Mesenchymal stem cell (in vitro differentiated cells and primary cell): ENCODE measurements at regions not wholly inside any gene's neighbourhood (a gene's known extent, or its start where the extent isn't known, plus 50 kb on each side); places are given as distances from the start of the nearest gene placed in this dataset.
A peak's percentile ranks its signal among the peaks of the same experiment; 100 is the strongest.

Experiments used
- DNase-seq: peaks from one replicate; pipeline ENCODE4 v3.0.0-alpha.2; 2013
- H2AFZ ChIP-seq: one replicate; pipeline ENCODE4 v1.6.1; 2013; ENCODE audit warnings: low read depth, mild to moderate bottlenecking, control low read depth, inconsistent platforms, low read length, moderate library complexity
- H2AK5ac ChIP-seq: 2 replicates; pipeline ENCODE4 v1.6.1; 2013; ENCODE audit warnings: low read length, moderate library complexity, mild to moderate bottlenecking, inconsistent platforms; ENCODE audit not compliant: severe bottlenecking
- H2BK120ac ChIP-seq: one replicate; pipeline ENCODE4 v1.6.1; 2013; ENCODE audit warnings: low read depth, mild to moderate bottlenecking, inconsistent platforms, low read length, moderate library complexity
- H2BK12ac ChIP-seq, 2 experiments: one replicate each; pipeline ENCODE4 v1.6.1; 2013; ENCODE audit warnings: inconsistent platforms in 2 of 2, low read length in 2 of 2, mild to moderate bottlenecking in 2 of 2, moderate library complexity in 2 of 2, control low read depth in 1 of 2
- H2BK15ac ChIP-seq: one replicate; pipeline ENCODE4 v1.6.1; 2013; ENCODE audit warnings: mild to moderate bottlenecking, low read depth, inconsistent platforms; ENCODE audit not compliant: poor library complexity, severe bottlenecking
- H2BK5ac ChIP-seq: 2 replicates; pipeline ENCODE4 v1.6.1; 2013; ENCODE audit warnings: low read depth, mild to moderate bottlenecking, low read length, control low read depth, inconsistent platforms; ENCODE audit not compliant: poor library complexity, severe bottlenecking
- H3K14ac ChIP-seq, 2 experiments: one replicate each; pipeline ENCODE4 v1.6.1; 2013; ENCODE audit warnings: inconsistent platforms in 2 of 2, low read length in 2 of 2, control low read depth in 1 of 2, mild to moderate bottlenecking in 1 of 2, moderate library complexity in 1 of 2
- H3K18ac ChIP-seq, 2 experiments: one replicate each; pipeline ENCODE4 v1.6.1; 2013; ENCODE audit warnings: inconsistent platforms in 2 of 2, low read length in 2 of 2, control low read depth in 1 of 2, low read depth in 1 of 2, mild to moderate bottlenecking in 1 of 2
- H3K23ac ChIP-seq, 2 experiments: one replicate each; pipeline ENCODE4 v1.6.1; 2013; ENCODE audit warnings: inconsistent platforms in 2 of 2, low read length in 2 of 2, mild to moderate bottlenecking in 2 of 2, moderate library complexity in 2 of 2, control low read depth in 1 of 2
- H3K27ac ChIP-seq: 2 replicates; pipeline ENCODE4 v1.5.1; 2013; ENCODE audit warnings: mild to moderate bottlenecking, moderate library complexity, low read length, control low read depth, inconsistent platforms; ENCODE audit not compliant: poor library complexity, severe bottlenecking
- H3K27me3 ChIP-seq, 2 experiments: 2 replicates each; pipeline versions ENCODE4 v1.6.1 to v1.7.0; 2013; ENCODE audit warnings: low read length in 2 of 2, mild to moderate bottlenecking in 2 of 2, moderate library complexity in 2 of 2, control low read depth in 1 of 2, inconsistent platforms in 1 of 2; ENCODE audit not compliant: control insufficient read depth in 1 of 2, insufficient read depth in 1 of 2
- H3K36me3 ChIP-seq, 2 experiments: 2 replicates each; pipeline versions ENCODE4 v1.6.1 to v1.7.0; 2013; ENCODE audit warnings: low read length in 2 of 2, control low read depth in 1 of 2, inconsistent platforms in 1 of 2, low read depth in 1 of 2, mild to moderate bottlenecking in 1 of 2; ENCODE audit not compliant: insufficient read depth in 2 of 2, control insufficient read depth in 1 of 2
- H3K4ac ChIP-seq, 2 experiments: one replicate each; pipeline ENCODE4 v1.6.1; 2013; ENCODE audit warnings: inconsistent platforms in 2 of 2, low read length in 2 of 2, mild to moderate bottlenecking in 2 of 2, moderate library complexity in 2 of 2, control low read depth in 1 of 2, low read depth in 1 of 2
- H3K4me1 ChIP-seq: 2 replicates; pipeline ENCODE4 v1.6.1; 2013; ENCODE audit warnings: low read depth, low read length, control low read depth; ENCODE audit not compliant: control insufficient read depth, insufficient read depth
- H3K4me2 ChIP-seq: 2 replicates; pipeline ENCODE4 v1.6.1; 2013; ENCODE audit warnings: low read length, mild to moderate bottlenecking, inconsistent platforms; ENCODE audit not compliant: poor library complexity, severe bottlenecking
- H3K4me3 ChIP-seq, 2 experiments: 2 replicates each; pipeline versions ENCODE4 v1.5.1 to v1.7.0; 2013; ENCODE audit warnings: low read length in 2 of 2, mild to moderate bottlenecking in 2 of 2, control low read depth in 1 of 2, low read depth in 1 of 2; ENCODE audit not compliant: insufficient read depth in 1 of 2
- H3K79me1 ChIP-seq: replicated peaks from 2 replicates; pipeline ENCODE4 v1.6.1; 2013; ENCODE audit warnings: mild to moderate bottlenecking, control low read depth, low read length, inconsistent platforms; ENCODE audit not compliant: poor library complexity, severe bottlenecking
- H3K9ac ChIP-seq: 2 replicates; pipeline ENCODE4 v1.7.0; 2013; ENCODE audit warnings: mild to moderate bottlenecking, low read length, moderate library complexity
- H3K9me3 ChIP-seq: 2 replicates; pipeline ENCODE4 v1.7.0; 2013; ENCODE audit warnings: mild to moderate bottlenecking, low read length; ENCODE audit not compliant: control insufficient read depth
- H4K8ac ChIP-seq: one replicate; pipeline ENCODE4 v1.6.1; 2013; ENCODE audit warnings: inconsistent platforms, mild to moderate bottlenecking, low read length, moderate library complexity
- H4K91ac ChIP-seq: one replicate; pipeline ENCODE4 v1.6.1; 2013; ENCODE audit warnings: mild to moderate bottlenecking, low read length, inconsistent platforms
- WGBS: methylation state at CpG from one replicate; pipeline ENCODE4 v1.1.7; 2013; ENCODE audit warnings: mixed read lengths; 5-methylcytosine and 5-hydroxymethylcytosine counted together

DNA sequence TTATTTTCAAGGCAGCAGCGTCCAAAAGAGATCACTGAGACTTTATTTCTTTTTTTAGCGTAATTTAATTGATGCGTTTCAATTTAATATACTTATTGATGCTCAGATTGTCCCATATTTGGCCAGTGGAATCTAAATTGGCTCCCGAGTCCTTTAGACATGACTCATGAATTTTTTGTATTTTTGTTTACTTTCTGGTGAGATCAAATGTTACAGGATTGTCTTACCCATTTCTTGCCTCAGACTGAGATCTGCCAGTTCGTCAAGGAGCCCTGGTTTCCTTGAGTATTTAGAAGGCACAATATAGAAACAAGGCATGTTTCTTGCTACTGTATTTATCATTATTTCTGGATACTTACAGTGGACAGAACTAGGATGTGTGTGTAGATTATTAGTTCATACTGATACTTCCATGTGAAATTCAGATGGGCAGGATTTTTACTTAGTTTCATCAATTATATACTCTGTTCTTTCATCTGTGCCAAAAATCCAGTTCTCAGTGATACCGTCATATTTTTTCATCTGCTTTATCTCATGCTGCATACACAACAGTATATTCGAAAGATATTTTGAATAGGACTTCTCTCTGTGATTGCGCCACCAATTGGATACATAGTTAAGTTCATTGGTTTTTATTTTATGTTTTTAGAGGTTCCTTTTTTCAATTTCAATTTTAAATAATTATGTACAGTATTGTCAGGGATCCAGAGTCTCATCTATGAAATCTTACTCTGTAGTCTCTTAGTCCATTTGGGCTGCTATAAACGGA lies 436.9 kb upstream of the C2CD4B start:
- H3K27ac ChIP-seq = no peak overlapping the region
- H3K4me2 ChIP-seq = no peak overlapping the region
- H2BK12ac ChIP-seq = no peak overlapping the region
- no peak overlapping the region for H2BK5ac ChIP-seq
- WGBS = 79% methylated on average over 6 of the region's 9 CpGs
- peak overlapping the region; percentile 28 for H3K9ac ChIP-seq
- peaks cover 0 to 6% of the 10 kb centered on the region in 2 experiments for H3K27me3 ChIP-seq
- no peak overlapping the region for H3K14ac ChIP-seq
- H2AFZ ChIP-seq = no peak overlapping the region
- no peak overlapping the region for H3K18ac ChIP-seq
- no peak overlapping the region for H2AK5ac ChIP-seq
- no peak overlapping the region for H2BK15ac ChIP-seq
- peak; percentile 34 for DNase-seq
- H3K4me1 ChIP-seq = peaks cover 4% of the 10 kb centered on the region
- H4K8ac ChIP-seq = no peak overlapping the region
- H2BK120ac ChIP-seq = peak overlapping the region; percentile 15
- H3K9me3 ChIP-seq = no peaks in the 10 kb centered on the region
- no peak overlapping the region for H3K4me3 ChIP-seq
- peaks cover 16% of the 10 kb centered on the region for H3K79me1 ChIP-seq
- H3K36me3 ChIP-seq = no peaks in the 10 kb centered on the region
- no peak overlapping the region for H4K91ac ChIP-seq
- H3K23ac ChIP-seq = no peak overlapping the region
- no peak overlapping the region for H3K4ac ChIP-seq

DNA sequence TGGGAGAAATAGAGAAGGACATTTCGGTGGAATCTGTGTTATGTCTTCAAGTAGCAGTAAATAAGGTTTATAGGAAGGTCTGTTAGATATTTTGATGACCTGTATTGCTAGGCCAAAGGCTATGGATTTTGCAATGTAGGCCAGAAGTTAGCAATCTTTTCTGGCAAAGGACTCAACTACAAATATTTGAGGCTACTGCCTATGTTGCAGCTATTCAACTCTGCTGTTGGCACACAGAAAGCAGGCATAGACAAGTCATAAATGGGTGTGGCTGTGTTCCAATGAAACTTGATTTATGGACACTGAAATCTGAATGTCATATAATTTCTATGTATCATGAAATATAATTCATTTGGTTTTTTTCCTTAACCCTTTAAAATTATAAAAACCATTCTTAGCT lies 438.7 kb upstream of the C2CD4B start:
- peak; percentile 27 for DNase-seq
- 93% methylated on average over 1 of the region's 1 CpG for WGBS
- Histone ChIP-seq H4K91ac (no peak overlapping the region), H3K79me1 (peaks cover 15% of the 10 kb centered on the region), H3K23ac (no peak overlapping the region), H3K27ac (no peak overlapping the region), H3K4me2 (no peak overlapping the region), H2BK15ac (no peak overlapping the region), H2BK120ac (no peak overlapping the region), H3K9me3 (no peaks in the 10 kb centered on the region), H2AFZ (no peak overlapping the region), H3K27me3 (no peaks in the 10 kb centered on the region), H3K4me1 (peaks cover 12% of the 10 kb centered on the region), H2BK12ac (no peak overlapping the region), H3K14ac (no peak overlapping the region), H3K18ac (no peak overlapping the region), H2BK5ac (no peak overlapping the region), H3K36me3 (no peaks in the 10 kb centered on the region), H3K4ac (no peak overlapping the region), H2AK5ac (no peak overlapping the region), H3K9ac (peak overlapping the region; percentile 51), H3K4me3 (peak overlapping the region in 1 of 2 experiments; percentile 20), H4K8ac (no peak overlapping the region)

DNA sequence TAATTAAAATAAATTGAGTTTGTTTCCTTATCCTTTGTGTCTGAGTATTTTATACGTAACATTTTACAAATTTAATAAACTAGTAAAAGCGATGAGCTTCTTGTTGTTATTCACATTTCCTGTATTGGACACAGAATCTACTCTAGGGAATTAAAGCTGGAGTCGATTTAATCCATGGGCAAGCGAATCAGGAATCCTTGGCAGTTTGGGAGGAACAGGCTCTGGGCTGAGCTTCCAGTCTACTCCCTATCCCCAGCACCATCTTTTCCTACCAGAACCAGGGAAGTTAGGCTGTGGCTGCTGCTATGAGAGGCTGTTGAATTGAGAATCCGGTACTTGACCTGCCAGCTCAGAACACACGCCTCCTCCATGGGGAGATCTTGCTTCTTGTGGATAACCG lies 437.3 kb upstream of the TPM1 start:
- Histone ChIP-seq H3K27me3 (no peaks in the 10 kb centered on the region), H3K9ac (peak overlapping the region; percentile 30), H2BK5ac (no peak overlapping the region), H3K4me3 (peak overlapping the region in 1 of 2 experiments; percentile 14), H2AFZ (no peak overlapping the region), H3K27ac (no peak overlapping the region), H2AK5ac (peak overlapping the region; percentile 98), H3K14ac (peak overlapping the region in 1 of 2 experiments; percentile 26), H3K18ac (peak overlapping the region in 1 of 2 experiments; percentile 46), H3K4ac (peak overlapping the region; percentile 24 to 59), H4K8ac (no peak overlapping the region), H3K36me3 (peaks cover 0 to 3% of the 10 kb centered on the region in 2 experiments), H2BK15ac (no peak overlapping the region), H3K4me1 (peaks cover 14% of the 10 kb centered on the region), H3K4me2 (no peak overlapping the region), H3K79me1 (peaks cover 13% of the 10 kb centered on the region), H2BK12ac (peak overlapping the region; percentile 51 to 57), H3K9me3 (no peaks in the 10 kb centered on the region), H3K23ac (no peak overlapping the region), H4K91ac (peak overlapping the region; percentile 47), H2BK120ac (no peak overlapping the region)
- no peak for DNase-seq
- 95% methylated on average over 3 of the region's 7 CpGs for WGBS

DNA sequence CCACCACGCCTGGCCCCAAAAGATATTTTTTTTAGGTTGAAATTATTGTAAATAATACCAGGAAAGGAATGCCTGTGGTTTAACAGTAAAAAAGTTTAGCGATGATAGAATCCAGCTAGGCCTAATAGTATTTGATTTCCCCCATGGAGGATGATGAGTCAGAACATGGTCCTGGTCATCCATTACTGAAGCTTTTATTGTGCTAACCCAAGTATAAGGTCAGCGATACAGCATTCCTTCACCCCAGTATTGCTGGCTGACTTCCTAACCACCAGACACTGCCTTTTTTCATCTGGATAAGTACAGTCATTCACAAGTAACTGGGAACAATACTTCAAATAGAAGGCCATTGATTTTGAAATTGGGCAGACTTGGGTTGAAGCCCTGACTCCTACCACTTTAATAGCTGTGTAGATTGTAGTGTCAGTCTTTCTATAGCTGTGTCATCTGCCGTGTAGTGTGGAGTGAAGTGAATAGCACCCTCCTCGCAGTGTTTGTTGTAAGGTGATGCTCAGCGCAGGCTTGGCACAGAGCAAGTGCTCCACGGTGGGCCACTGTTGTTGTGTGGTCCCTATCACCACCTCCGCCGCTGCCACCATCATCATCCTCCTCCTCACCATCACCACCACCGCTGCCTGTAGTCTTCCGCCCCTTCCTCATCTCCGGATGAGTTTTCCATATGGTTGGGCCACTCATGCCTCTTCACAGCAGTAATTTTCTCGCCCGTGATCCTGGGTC lies 436.0 kb upstream of the TPM1 start:
- Histone ChIP-seq H3K4me2 (no peak overlapping the region), H3K4ac (peak overlapping the region; percentile 9 to 29), H3K36me3 (peaks cover 0 to 3% of the 10 kb centered on the region in 2 experiments), H3K4me3 (peak overlapping the region in 1 of 2 experiments; percentile 26), H3K14ac (peak overlapping the region in 1 of 2 experiments; percentile 19), H3K4me1 (peaks cover 20% of the 10 kb centered on the region), H4K91ac (peak overlapping the region; percentile 65), H2BK5ac (peak overlapping the region; percentile 20), H2BK15ac (peak overlapping the region; percentile 13), H3K23ac (no peak overlapping the region), H2AFZ (no peak overlapping the region), H2BK12ac (peak overlapping the region; percentile 78 to 99), H3K9ac (peak overlapping the region; percentile 30), H2AK5ac (peak overlapping the region; percentile 98), H3K79me1 (peaks cover 19% of the 10 kb centered on the region), H3K27me3 (no peaks in the 10 kb centered on the region), H2BK120ac (peak overlapping the region; percentile 86), H3K18ac (peak overlapping the region; percentile 15 to 93), H3K9me3 (no peaks in the 10 kb centered on the region), H3K27ac (peak overlapping the region; percentile 76), H4K8ac (peak overlapping the region; percentile 10)
- WGBS = 66% methylated on average over 14 of the region's 14 CpGs
- DNase-seq = peak; percentile 97
